NT2/D1 (cell line): ENCODE measurements at regions not wholly inside any gene's neighbourhood (a gene's known extent, or its start where the extent isn't known, plus 50 kb on each side); places are given as distances from the start of the nearest gene placed in this dataset.

Experiments used
- SUZ12 ChIP-seq: IDR thresholded peaks from 2 replicates; pipeline ENCODE4 v1.6.1; 2011; ENCODE audit not compliant: insufficient read length, insufficient read depth; ENCODE audit errors: extremely low read depth
- YY1 ChIP-seq: IDR thresholded peaks from 2 replicates; pipeline ENCODE4 v1.6.1; 2011; ENCODE audit not compliant: insufficient read length, insufficient read depth
- ZNF274 ChIP-seq: IDR thresholded peaks from 2 replicates; pipeline ENCODE4 v1.6.1; 2011; ENCODE audit warnings: mild to moderate bottlenecking, low read depth, low read length

DNA sequence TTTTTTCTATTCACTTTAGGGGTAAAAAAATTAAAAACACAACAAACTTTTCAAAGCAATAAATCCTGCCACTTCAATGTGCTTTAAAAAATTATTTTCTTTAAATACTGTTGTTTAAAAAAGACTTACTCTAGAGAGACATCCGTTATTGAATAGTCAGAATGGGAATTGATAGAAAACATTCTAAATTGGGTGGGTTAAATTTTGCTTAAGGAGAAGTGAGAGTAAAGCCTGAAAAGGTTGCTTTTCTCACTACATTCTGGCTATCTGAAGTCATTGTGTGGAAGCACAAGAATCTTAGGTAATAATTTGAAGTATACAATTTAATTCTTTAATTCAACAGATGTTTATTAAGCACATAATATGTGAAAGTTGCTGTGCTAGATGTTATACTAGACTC is 509.3 kb downstream of the NR2F1-AS1 start:
- TF ChIP-seq YY1, result no peak
- TF ChIP-seq ZNF274, result no peak
- TF ChIP-seq SUZ12, result no peak
